ENCODE measurements at regions not wholly inside any gene's neighbourhood (a gene's known extent, or its start where the extent isn't known, plus 50 kb on each side); places are given as distances from the start of the nearest gene placed in this dataset.
"Not testable (repeated sequence)": the region's sequence is repeated elsewhere in the genome, so short reads cannot be mapped to it uniquely, and the experiment has no call there.

GRCh38 chr20:47971058-47971791 lies 185.9 kb upstream of the SULF2 start:
- peak; percentile 97 for DNase-seq

GRCh38 chr20:47970282-47970903 lies 185.1 kb upstream of the SULF2 start:
- DNase-seq = no peak

GRCh38 chr20:47969426-47969825 lies 184.1 kb upstream of the SULF2 start:
- no peak for DNase-seq

- DNase-seq = no peak
These were observed 183.4 kb upstream of the SULF2 start for GRCh38 chr20:47968541-47969310.

GRCh38 chr20:47964149-47964548 lies 178.9 kb upstream of the SULF2 start:
- DNase-seq = no peak

- DNase-seq = no peak
These were observed 177.7 kb upstream of the SULF2 start for GRCh38 chr20:47963022-47963421.

GRCh38 chr20:47962286-47962963 lies 177.1 kb upstream of the SULF2 start:
- no peak for DNase-seq

GRCh38 chr20:47960769-47961541 lies 175.7 kb upstream of the SULF2 start:
- DNase-seq = no peak

- DNase-seq = no peak
These were observed 175.0 kb upstream of the SULF2 start for GRCh38 chr20:47960277-47960676.

- DNase-seq = not testable (repeated sequence)
These were observed 172.9 kb upstream of the SULF2 start for GRCh38 chr20:47957989-47958801.

GRCh38 chr20:47957135-47957534 lies 171.9 kb upstream of the SULF2 start:
- DNase-seq = no peak

- DNase-seq = no peak
These were observed 171.2 kb upstream of the SULF2 start for GRCh38 chr20:47956268-47956995.

GRCh38 chr20:47953471-47953870 lies 168.2 kb upstream of the SULF2 start:
- no peak for DNase-seq

- no peak for DNase-seq
These were observed 166.8 kb upstream of the SULF2 start for GRCh38 chr20:47952023-47952564.

GRCh38 chr20:47951521-47951971 lies 166.3 kb upstream of the SULF2 start:
- DNase-seq = no peak

- DNase-seq = no peak
These were observed 165.6 kb upstream of the SULF2 start for GRCh38 chr20:47950913-47951283.

- peak; percentile 60 for DNase-seq
These were observed 165.0 kb upstream of the SULF2 start for GRCh38 chr20:47950124-47950912.

GRCh38 chr20:47949230-47949629 lies 163.9 kb upstream of the SULF2 start:
- DNase-seq = peak; percentile 17

GRCh38 chr20:47944682-47945081 lies 159.4 kb upstream of the SULF2 start:
- no peak for DNase-seq

- DNase-seq = no peak
These were observed 156.6 kb upstream of the SULF2 start for GRCh38 chr20:47941869-47942268.
